ENCODE measurements at regions not wholly inside any gene's neighbourhood (a gene's known extent, or its start where the extent isn't known, plus 50 kb on each side); places are given as distances from the start of the nearest gene placed in this dataset.

- TF ChIP-seq CTCF (IDR thresholded peaks at IDR 0.05) (no peak), POLR2AphosphoS5 (IDR thresholded peaks at IDR 0.05) (no peak), POLR2A (IDR thresholded peaks at IDR 0.05) (no peak), EP300 (IDR thresholded peaks at IDR 0.05) (no peak)
These were observed 315.9 kb upstream of the GPR149 start for GRCh38 chr3:154745929-154746328.

Measured in upper lobe of left lung (tissue), 4 donors.